Liver (tissue), 7 donors: ENCODE measurements at regions not wholly inside any gene's neighbourhood (a gene's known extent, or its start where the extent isn't known, plus 50 kb on each side); places are given as distances from the start of the nearest gene placed in this dataset.

Experiments
- DNase-seq: peaks from one replicate; pipeline ENCODE4 v3.0.0-alpha.2; 2017; ENCODE audit warnings: low spot score
- H3K27ac ChIP-seq, 2 donors: one replicate each; pipeline ENCODE4 v1.7.0; 2013; ENCODE audit warnings: inconsistent platforms in 2 of 2, low read length in 2 of 2, control low read depth in 1 of 2, low read depth in 1 of 2, mild to moderate bottlenecking in 1 of 2
- H3K27me3 ChIP-seq, 4 donors: one replicate each; pipeline versions ENCODE4 v1.6.1 to v1.7.0; 2013; ENCODE audit warnings: low read length in 3 of 4, inconsistent platforms in 1 of 4, mild to moderate bottlenecking in 1 of 4, moderate library complexity in 1 of 4; ENCODE audit not compliant: control insufficient read depth in 4 of 4, insufficient read depth in 4 of 4
- H3K36me3 ChIP-seq, 4 donors: one replicate each; pipeline versions ENCODE4 v1.6.1 to v1.7.0; 2013; ENCODE audit warnings: low read length in 3 of 4, mild to moderate bottlenecking in 3 of 4, low read depth in 1 of 4, moderate library complexity in 1 of 4; ENCODE audit not compliant: control insufficient read depth in 4 of 4, insufficient read depth in 3 of 4
- H3K4me1 ChIP-seq, 4 donors: one replicate each; pipeline versions ENCODE4 v1.6.1 to v1.7.0; 2013; ENCODE audit warnings: low read length in 3 of 4, mild to moderate bottlenecking in 3 of 4, moderate library complexity in 1 of 4; ENCODE audit not compliant: control insufficient read depth in 4 of 4, insufficient read depth in 4 of 4
- H3K4me3 ChIP-seq, 3 donors: one replicate each; pipeline versions ENCODE4 v1.6.1 to v1.7.0; 2013; ENCODE audit warnings: low read length in 3 of 3, control low read depth in 1 of 3, low read depth in 1 of 3, mild to moderate bottlenecking in 1 of 3
- H3K9ac ChIP-seq, 2 donors: one replicate each; pipeline ENCODE4 v1.7.0; 2013; ENCODE audit warnings: low read length in 2 of 2, mild to moderate bottlenecking in 2 of 2, moderate library complexity in 2 of 2, control low read depth in 1 of 2, low read depth in 1 of 2
- H3K9me3 ChIP-seq, 4 donors: one replicate each; pipeline versions ENCODE4 v1.6.1 to v1.7.0; 2013; ENCODE audit warnings: low read length in 3 of 4; ENCODE audit not compliant: control insufficient read depth in 4 of 4
- EGR1 ChIP-seq, 2 donors: IDR thresholded peaks; 2 replicates each; pipeline ENCODE4 v1.6.1; 2016 to 2018; ENCODE audit warnings: antibody characterized with exemption in 2 of 2, low read depth in 2 of 2
- FOXA1 ChIP-seq: IDR thresholded peaks from 2 replicates; pipeline ENCODE4 v1.6.1; 2016; ENCODE audit warnings: antibody characterized with exemption
- FOXA2 ChIP-seq: IDR thresholded peaks from 2 replicates; pipeline ENCODE4 v1.6.1; 2016; ENCODE audit warnings: antibody characterized with exemption
- GABPA ChIP-seq, 2 donors: IDR thresholded peaks in 1 of 2; conservative IDR thresholded peaks in 1 of 2; 2 replicates each; pipeline ENCODE4 v1.6.1; 2016; ENCODE audit warnings: antibody characterized with exemption in 2 of 2, mild to moderate bottlenecking in 1 of 2, moderate library complexity in 1 of 2
- HNF4A ChIP-seq, 2 donors: conservative IDR thresholded peaks; 2 replicates each; pipeline ENCODE4 v1.6.1; 2016; ENCODE audit warnings: antibody characterized with exemption in 2 of 2, mild to moderate bottlenecking in 2 of 2
- HNF4G ChIP-seq: IDR thresholded peaks from 2 replicates; pipeline ENCODE4 v1.6.1; 2016; ENCODE audit warnings: antibody characterized with exemption
- RAD21 ChIP-seq, 2 donors: IDR thresholded peaks; 2 replicates each; pipeline ENCODE4 v1.6.1; 2016; ENCODE audit warnings: antibody characterized with exemption in 2 of 2, mild to moderate bottlenecking in 2 of 2
- REST ChIP-seq: IDR thresholded peaks from 2 replicates; pipeline ENCODE4 v1.6.1; 2016; ENCODE audit warnings: antibody characterized with exemption, mild to moderate bottlenecking
- RXRA ChIP-seq, 2 donors: IDR thresholded peaks; 2 replicates each; pipeline ENCODE4 v1.6.1; 2017 to 2018; ENCODE audit warnings: antibody characterized with exemption in 2 of 2, mild to moderate bottlenecking in 1 of 2
- TAF1 ChIP-seq: conservative IDR thresholded peaks from 2 replicates; pipeline ENCODE4 v1.6.1; 2016; ENCODE audit warnings: antibody characterized with exemption, mild to moderate bottlenecking
- YY1 ChIP-seq: IDR thresholded peaks from 2 replicates; pipeline ENCODE4 v1.6.1; 2016; ENCODE audit warnings: antibody characterized with exemption, mild to moderate bottlenecking
- ZBTB33 ChIP-seq: IDR thresholded peaks from 2 replicates; pipeline ENCODE4 v1.6.1; 2016; ENCODE audit warnings: antibody characterized with exemption
- WGBS: extraction: QIAGEN DNeasy Blood & Tissue Kit; methylation state at CpG from one replicate; pipeline ENCODE4 v1.1.7; 2013; 5-methylcytosine and 5-hydroxymethylcytosine counted together
- TF ChIP-seq, protein P1 (sequence below): IDR thresholded peaks from 2 replicates; pipeline ENCODE4 v1.6.1; 2016; ENCODE audit warnings: antibody characterized with exemption
- TF ChIP-seq, protein P2 (sequence below): IDR thresholded peaks from 2 replicates; pipeline ENCODE4 v1.6.1; 2016; ENCODE audit warnings: antibody characterized with exemption
- donor health status: healthy.
- donor health status: healthy.
- donor health status: healthy.
- donor health status: healthy.

GRCh38 chr6:44668976-44669934 lies 281.7 kb downstream of the CDC5L start:
- DNase-seq = no peak
- H3K9me3 ChIP-seq = no peaks in the 10 kb centered on the region
- TF ChIP-seq, protein P1, sequence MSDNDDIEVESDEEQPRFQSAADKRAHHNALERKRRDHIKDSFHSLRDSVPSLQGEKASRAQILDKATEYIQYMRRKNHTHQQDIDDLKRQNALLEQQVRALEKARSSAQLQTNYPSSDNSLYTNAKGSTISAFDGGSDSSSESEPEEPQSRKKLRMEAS = no peak
- TF ChIP-seq FOXA1 = no peak
- no peak for TF ChIP-seq EGR1 (IDR thresholded peaks at IDR 0.05; ENCODE audit: low read depth in 2 of 2)
- TF ChIP-seq REST = no peak
- no peak for TF ChIP-seq GABPA (IDR thresholded peaks at IDR 0.05 in 1 of 2, conservative IDR thresholded peaks at IDR 0.05 in 1 of 2)
- TF ChIP-seq ZBTB33 = no peak
- no peak for TF ChIP-seq HNF4A (conservative IDR thresholded peaks at IDR 0.05)
- no peak for TF ChIP-seq RAD21 (IDR thresholded peaks at IDR 0.05)
- no peak for TF ChIP-seq YY1
- no peak for TF ChIP-seq HNF4G
- TF ChIP-seq, protein P2, sequence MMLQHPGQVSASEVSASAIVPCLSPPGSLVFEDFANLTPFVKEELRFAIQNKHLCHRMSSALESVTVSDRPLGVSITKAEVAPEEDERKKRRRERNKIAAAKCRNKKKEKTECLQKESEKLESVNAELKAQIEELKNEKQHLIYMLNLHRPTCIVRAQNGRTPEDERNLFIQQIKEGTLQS = no peak
- TF ChIP-seq RXRA (IDR thresholded peaks at IDR 0.05) = no peak
- no peak for TF ChIP-seq FOXA2
- no peak for TF ChIP-seq TAF1

DNA sequence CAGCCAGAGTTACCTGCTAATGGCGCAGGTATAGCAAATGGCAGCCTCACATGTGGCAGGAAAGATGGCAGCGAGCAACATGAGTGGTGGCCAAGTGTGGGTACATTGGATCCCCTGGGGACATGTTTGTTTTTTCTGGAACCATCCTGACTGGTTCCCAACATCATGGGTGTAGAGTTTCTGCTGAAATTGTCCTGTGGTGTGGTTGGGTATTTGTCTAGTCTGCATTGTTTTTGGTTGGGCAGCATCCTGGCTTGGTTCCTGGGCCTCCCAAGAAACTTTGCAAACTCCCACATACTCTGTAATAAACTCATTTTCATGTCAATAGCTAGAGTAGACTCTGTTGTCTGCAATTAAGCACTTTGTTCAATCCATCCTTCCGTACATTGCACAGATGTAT lies 282.6 kb downstream of the CDC5L start:
- Histone ChIP-seq H3K27ac (no peak overlapping the region), H3K36me3 (no peaks in the 10 kb centered on the region), H3K4me1 (no peaks in the 10 kb centered on the region), H3K4me3 (no peak overlapping the region), H3K9me3 (no peaks in the 10 kb centered on the region), H3K27me3 (no peaks in the 10 kb centered on the region), H3K9ac (no peak overlapping the region)
- DNase-seq = peak; percentile 9
- TF ChIP-seq RXRA (IDR thresholded peaks at IDR 0.05) (no peak), FOXA1 (no peak)
- WGBS = 95% methylated on average over 3 of the region's 3 CpGs

More at GRCh38 chr6:44668976-44669934, 281.7 kb downstream of the CDC5L start:
- H3K27ac ChIP-seq = no peak overlapping the region
- no peaks in the 10 kb centered on the region for H3K4me1 ChIP-seq
- no peak overlapping the region for H3K9ac ChIP-seq
- 97% methylated on average over 9 of the region's 9 CpGs for WGBS
- no peaks in the 10 kb centered on the region for H3K27me3 ChIP-seq
- no peak overlapping the region for H3K4me3 ChIP-seq
- no peaks in the 10 kb centered on the region for H3K36me3 ChIP-seq
